PFSK-1 (cell line): ENCODE measurements at regions not wholly inside any gene's neighbourhood (a gene's known extent, or its start where the extent isn't known, plus 50 kb on each side); places are given as distances from the start of the nearest gene placed in this dataset.

Experiments used
- FOXP2 ChIP-seq: optimal IDR thresholded peaks from 2 replicates; pipeline ENCODE3; 2011; ENCODE audit warnings: borderline replicate concordance, control low read depth, inconsistent platforms; ENCODE audit not compliant: insufficient read depth; ENCODE audit errors: extremely low read length, extremely low read depth
- POLR2AphosphoS5 ChIP-seq: IDR thresholded peaks from 2 replicates; pipeline ENCODE4 v1.6.1; 2012; ENCODE audit warnings: low read depth, mild to moderate bottlenecking, control low read depth, low read length, moderate library complexity
- SIN3A ChIP-seq: IDR thresholded peaks from 2 replicates; pipeline ENCODE4 v1.6.1; 2012; ENCODE audit warnings: mild to moderate bottlenecking, low read length, moderate library complexity, borderline replicate concordance; ENCODE audit not compliant: insufficient read depth
- TAF1 ChIP-seq: IDR thresholded peaks from 2 replicates; pipeline ENCODE4 v1.6.1; 2012; ENCODE audit warnings: low read length, control low read depth, borderline replicate concordance; ENCODE audit not compliant: insufficient read depth
- TF ChIP-seq, protein P1 (sequence below), 2 experiments: IDR thresholded peaks; 2 replicates each; pipeline versions ENCODE4 v1.6.1 to v1.8.0; 2011 to 2012; ENCODE audit warnings: low read depth in 2 of 2, low read length in 2 of 2, control low read depth in 1 of 2, inconsistent platforms in 1 of 2, mild to moderate bottlenecking in 1 of 2, moderate library complexity in 1 of 2; ENCODE audit not compliant: insufficient read depth in 1 of 2

DNA sequence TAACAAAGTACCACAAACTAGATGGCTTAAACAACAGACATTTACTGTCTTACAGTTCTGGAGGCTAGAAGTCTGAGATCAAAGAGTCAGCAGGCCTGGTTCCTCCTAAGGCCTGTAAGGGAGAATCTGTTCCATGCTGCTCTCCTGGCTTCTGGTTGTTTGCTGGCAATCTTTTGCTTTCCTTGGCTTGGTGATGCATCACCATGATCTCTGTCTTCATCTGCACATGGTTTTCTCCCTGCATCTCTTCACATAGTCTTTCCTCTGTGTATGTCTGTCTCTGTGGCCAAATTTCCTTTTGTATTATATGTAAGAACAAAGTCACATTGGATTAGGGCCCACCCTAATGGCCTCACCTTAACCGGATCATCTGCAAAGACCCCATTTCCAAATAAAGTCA is 168.5 kb downstream of the CAPZA3 start:
- TF ChIP-seq POLR2AphosphoS5, result no peak
- TF ChIP-seq, protein P1, sequence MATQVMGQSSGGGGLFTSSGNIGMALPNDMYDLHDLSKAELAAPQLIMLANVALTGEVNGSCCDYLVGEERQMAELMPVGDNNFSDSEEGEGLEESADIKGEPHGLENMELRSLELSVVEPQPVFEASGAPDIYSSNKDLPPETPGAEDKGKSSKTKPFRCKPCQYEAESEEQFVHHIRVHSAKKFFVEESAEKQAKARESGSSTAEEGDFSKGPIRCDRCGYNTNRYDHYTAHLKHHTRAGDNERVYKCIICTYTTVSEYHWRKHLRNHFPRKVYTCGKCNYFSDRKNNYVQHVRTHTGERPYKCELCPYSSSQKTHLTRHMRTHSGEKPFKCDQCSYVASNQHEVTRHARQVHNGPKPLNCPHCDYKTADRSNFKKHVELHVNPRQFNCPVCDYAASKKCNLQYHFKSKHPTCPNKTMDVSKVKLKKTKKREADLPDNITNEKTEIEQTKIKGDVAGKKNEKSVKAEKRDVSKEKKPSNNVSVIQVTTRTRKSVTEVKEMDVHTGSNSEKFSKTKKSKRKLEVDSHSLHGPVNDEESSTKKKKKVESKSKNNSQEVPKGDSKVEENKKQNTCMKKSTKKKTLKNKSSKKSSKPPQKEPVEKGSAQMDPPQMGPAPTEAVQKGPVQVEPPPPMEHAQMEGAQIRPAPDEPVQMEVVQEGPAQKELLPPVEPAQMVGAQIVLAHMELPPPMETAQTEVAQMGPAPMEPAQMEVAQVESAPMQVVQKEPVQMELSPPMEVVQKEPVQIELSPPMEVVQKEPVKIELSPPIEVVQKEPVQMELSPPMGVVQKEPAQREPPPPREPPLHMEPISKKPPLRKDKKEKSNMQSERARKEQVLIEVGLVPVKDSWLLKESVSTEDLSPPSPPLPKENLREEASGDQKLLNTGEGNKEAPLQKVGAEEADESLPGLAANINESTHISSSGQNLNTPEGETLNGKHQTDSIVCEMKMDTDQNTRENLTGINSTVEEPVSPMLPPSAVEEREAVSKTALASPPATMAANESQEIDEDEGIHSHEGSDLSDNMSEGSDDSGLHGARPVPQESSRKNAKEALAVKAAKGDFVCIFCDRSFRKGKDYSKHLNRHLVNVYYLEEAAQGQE (IDR thresholded peaks at IDR 0.05; ENCODE audit: insufficient read depth in 1 of 2, low read depth in 2 of 2, low read length in 2 of 2), result no peak
- no peak for TF ChIP-seq SIN3A
- no peak for TF ChIP-seq FOXP2
- TF ChIP-seq TAF1, result no peak
